CD14-positive monocyte (primary cell): ENCODE measurements at regions not wholly inside any gene's neighbourhood (a gene's known extent, or its start where the extent isn't known, plus 50 kb on each side); places are given as distances from the start of the nearest gene placed in this dataset.

Experiments
- DNase-seq, 3 donors: peaks; one replicate each; pipeline ENCODE4 v3.0.0-alpha.2; 2011 to 2022
- H2AFZ ChIP-seq: 2 replicates; pipeline ENCODE4 v1.6.0; 2012; ENCODE audit warnings: mild to moderate bottlenecking, low read depth, low read length, inconsistent platforms; ENCODE audit not compliant: insufficient read depth, poor library complexity, severe bottlenecking
- H3K27ac ChIP-seq, 2 donors: 1 replicate in 1 of 2; 2 replicates in 1 of 2; pipeline ENCODE4 v1.5.1; 2012 to 2013; ENCODE audit warnings: low read length in 2 of 2, control low read depth in 1 of 2, inconsistent platforms in 1 of 2, low read depth in 1 of 2, mild to moderate bottlenecking in 1 of 2
- H3K27me3 ChIP-seq, 2 donors: one replicate each; pipeline versions ENCODE4 v1.6.0 to v1.6.1; 2011 to 2013; ENCODE audit warnings: low read length in 2 of 2; ENCODE audit not compliant: control insufficient read depth in 2 of 2, insufficient read depth in 2 of 2
- H3K36me3 ChIP-seq, 2 donors: replicated peaks in 1 of 2; 1 replicate in 1 of 2; 2 replicates in 1 of 2; pipeline versions ENCODE4 v1.5.1 to v1.6.1; 2012 to 2013; ENCODE audit warnings: low read length in 2 of 2, control low read depth in 1 of 2, inconsistent platforms in 1 of 2, mild to moderate bottlenecking in 1 of 2; ENCODE audit not compliant: insufficient read depth in 2 of 2, control insufficient read depth in 1 of 2
- H3K4me1 ChIP-seq, 2 donors: 1 replicate in 1 of 2; 2 replicates in 1 of 2; pipeline versions ENCODE4 v1.5.1 to v1.6.1; 2012 to 2013; ENCODE audit warnings: low read length in 2 of 2, control low read depth in 1 of 2, inconsistent platforms in 1 of 2, mild to moderate bottlenecking in 1 of 2, moderate library complexity in 1 of 2; ENCODE audit not compliant: insufficient read depth in 2 of 2, control insufficient read depth in 1 of 2
- H3K4me2 ChIP-seq: replicated peaks from 2 replicates; pipeline ENCODE3; 2012; ENCODE audit warnings: low read length, moderate library complexity, mild to moderate bottlenecking; ENCODE audit not compliant: poor library complexity, severe bottlenecking; ENCODE audit errors: extremely low read depth
- H3K4me3 ChIP-seq, 3 experiments: fragments of 200-600 bp in 1 of 3; sonication (generic) in 1 of 3; replicated peaks in 1 of 3; 1 replicate in 2 of 3; 2 replicates in 1 of 3; pipeline ENCODE4 v1.5.1; 2011 to 2013; ENCODE audit warnings: low read length in 3 of 3, mild to moderate bottlenecking in 3 of 3, control low read depth in 2 of 3, low read depth in 2 of 3, inconsistent platforms in 1 of 3, moderate library complexity in 1 of 3
- H3K79me2 ChIP-seq: 2 replicates; pipeline ENCODE4 v1.6.0; 2012; ENCODE audit warnings: mild to moderate bottlenecking, control low read depth, inconsistent platforms, low read length, moderate library complexity; ENCODE audit not compliant: insufficient read depth
- H3K9ac ChIP-seq: 2 replicates; pipeline ENCODE4 v1.6.0; 2017; ENCODE audit warnings: low read length, mild to moderate bottlenecking; ENCODE audit not compliant: insufficient read depth, poor library complexity, severe bottlenecking
- H3K9me3 ChIP-seq, 2 donors: replicated peaks in 1 of 2; 1 replicate in 1 of 2; 2 replicates in 1 of 2; pipeline versions ENCODE4 v1.5.1 to v1.6.1; 2012 to 2013; ENCODE audit warnings: low read length in 2 of 2, control low read depth in 1 of 2; ENCODE audit not compliant: control insufficient read depth in 1 of 2, insufficient read depth in 1 of 2
- H4K20me1 ChIP-seq: 2 replicates; pipeline ENCODE4 v1.6.0; 2012; ENCODE audit warnings: mild to moderate bottlenecking, low read length, control low read depth, moderate library complexity; ENCODE audit not compliant: insufficient read depth
- H3K27ac Mint-ChIP-seq, 7 donors: one replicate each; pipeline ENCODE4 v1.8.0; 2020; ENCODE audit warnings: mild to moderate bottlenecking in 7 of 7, mixed read lengths in 7 of 7, moderate library complexity in 6 of 7, inconsistent platforms in 2 of 7
- H3K27me3 Mint-ChIP-seq, 3 donors: one replicate each; pipeline ENCODE4 v1.8.0; 2021 to 2022; ENCODE audit warnings: low read depth in 3 of 3, mild to moderate bottlenecking in 3 of 3, mixed read lengths in 3 of 3, moderate library complexity in 3 of 3, inconsistent platforms in 1 of 3
- H3K36me3 Mint-ChIP-seq, 2 donors: one replicate each; pipeline ENCODE4 v1.8.0; 2020; ENCODE audit warnings: mixed read lengths in 2 of 2, inconsistent platforms in 1 of 2, mild to moderate bottlenecking in 1 of 2
- H3K4me1 Mint-ChIP-seq: one replicate; pipeline ENCODE4 v1.8.0; 2020; ENCODE audit warnings: mild to moderate bottlenecking, mixed read lengths
- H3K4me3 Mint-ChIP-seq, 2 donors: one replicate each; pipeline ENCODE4 v1.8.0; 2020; ENCODE audit warnings: mild to moderate bottlenecking in 2 of 2, mixed read lengths in 2 of 2, moderate library complexity in 1 of 2
- H3K9me3 Mint-ChIP-seq, 7 donors: one replicate each; pipeline ENCODE4 v1.8.0; 2020 to 2022; ENCODE audit warnings: mixed read lengths in 7 of 7, mild to moderate bottlenecking in 6 of 7, moderate library complexity in 6 of 7, inconsistent platforms in 2 of 7
- CTCF ChIP-seq: fragments of 200-600 bp; IDR thresholded peaks from one replicate; pipeline ENCODE4 v1.8.0; 2022; ENCODE audit warnings: antibody characterized with exemption, mild to moderate bottlenecking
- WGBS: methylation state at CpG from one replicate; pipeline ENCODE4 v1.1.5; 2013; ENCODE audit warnings: missing lambda C conversion rate; ENCODE audit not compliant: insufficient coverage; 5-methylcytosine and 5-hydroxymethylcytosine counted together
- intact Hi-C, 2 donors: fragments of 100-400 bp; cut with micrococcal nuclease; formaldehyde crosslinking; loops; one replicate each; pipeline versions ENCODE4 v1.15.0 to v1.15.1; 2023

GRCh38 chr10:2915412-2915811 is 151.9 kb upstream of the PFKP start:
- Mint-ChIP-seq H3K4me3 (no peak overlapping the region), H3K27me3 (peaks cover 0 to 2% (median 0%) of the 10 kb centered on the region in 3 donors), H3K4me1 (no peaks in the 10 kb centered on the region), H3K9me3 (no peaks in the 10 kb centered on the region), H3K27ac (no peak overlapping the region), H3K36me3 (no peaks in the 10 kb centered on the region)
- H3K4me3 ChIP-seq, result no peak overlapping the region
- H3K9me3 ChIP-seq, result no peaks in the 10 kb centered on the region
- no peak overlapping the region for H3K9ac ChIP-seq
- H3K27me3 ChIP-seq, result no peaks in the 10 kb centered on the region
- 94% methylated on average over 7 of the region's 11 CpGs for WGBS
- no peaks in the 10 kb centered on the region for H3K36me3 ChIP-seq
- H4K20me1 ChIP-seq, result no peaks in the 10 kb centered on the region
- no peak for TF ChIP-seq CTCF
- intact Hi-C loops, result no loop called here
- no peaks in the 10 kb centered on the region for H3K79me2 ChIP-seq
- H3K4me1 ChIP-seq, result no peaks in the 10 kb centered on the region
- H3K4me2 ChIP-seq, result no peak overlapping the region
- no peak for DNase-seq
- H3K27ac ChIP-seq, result no peak overlapping the region
- H2AFZ ChIP-seq, result no peak overlapping the region

GRCh38 chr10:2914741-2915140 is 152.6 kb upstream of the PFKP start:
- Mint-ChIP-seq H3K9me3 (no peaks in the 10 kb centered on the region), H3K36me3 (no peaks in the 10 kb centered on the region), H3K27me3 (peaks cover 0 to 4% (median 0%) of the 10 kb centered on the region in 3 donors), H3K4me1 (no peaks in the 10 kb centered on the region), H3K27ac (no peak overlapping the region), H3K4me3 (no peak overlapping the region)
- no peak for DNase-seq
- H3K9ac ChIP-seq, result no peak overlapping the region
- H3K27ac ChIP-seq, result no peak overlapping the region
- no peaks in the 10 kb centered on the region for H3K36me3 ChIP-seq
- H3K4me1 ChIP-seq, result no peaks in the 10 kb centered on the region
- H3K79me2 ChIP-seq, result no peaks in the 10 kb centered on the region
- WGBS, result 70% methylated on average over 2 of the region's 5 CpGs
- no peak overlapping the region for H3K4me3 ChIP-seq
- H3K4me2 ChIP-seq, result no peak overlapping the region
- H3K9me3 ChIP-seq, result no peaks in the 10 kb centered on the region
- TF ChIP-seq CTCF, result no peak
- H2AFZ ChIP-seq, result no peak overlapping the region
- intact Hi-C loops, result no loop called here
- no peaks in the 10 kb centered on the region for H4K20me1 ChIP-seq
- H3K27me3 ChIP-seq, result no peaks in the 10 kb centered on the region
